Endothelial cell of umbilical vein (primary cell): ENCODE measurements at regions not wholly inside any gene's neighbourhood (a gene's known extent, or its start where the extent isn't known, plus 50 kb on each side); places are given as distances from the start of the nearest gene placed in this dataset.

Source experiments
- BruUV-seq: library from RNA; stranded (reverse); fragments of 400-500 nt; replicated peaks from 2 replicates; lab custom pipeline; 2021; lab: Mats Ljungman, UMichigan
- CTCF ChIA-PET: fragments of 300-600, 350-600 bp; sonication (Branson Sonifier 250); formaldehyde crosslinking; loops from one replicate; lab custom pipeline; 2021; ENCODE audit warnings: antibody characterized with exemption, inconsistent platforms; lab: Charles Lee
- POLR2A ChIA-PET: fragments of 300-600, 350-600 bp; sonication (Branson Sonifier 250); formaldehyde crosslinking; loops from one replicate; lab custom pipeline; 2021; ENCODE audit warnings: antibody characterized with exemption, inconsistent platforms; lab: Charles Lee
- DNase-seq: peaks from one replicate; pipeline ENCODE4 v3.0.0-alpha.2; 2011; ENCODE audit warnings: low read depth, low spot score
- FAIRE-seq: peaks from 2 replicates; lab custom pipeline; 2011; peaks lifted over from hg19 to GRCh38; lab: Jason Lieb, UNC
- H2AFZ ChIP-seq: 2 replicates; pipeline ENCODE4 v1.6.0; 2012; ENCODE audit warnings: low read depth, low read length, control low read depth, inconsistent platforms
- H3K27ac ChIP-seq: 2 replicates; pipeline ENCODE4 v1.5.1; 2011; ENCODE audit warnings: low read depth, mild to moderate bottlenecking, control low read depth, low read length, moderate library complexity; ENCODE audit not compliant: insufficient read depth
- H3K27me3 ChIP-seq, 2 experiments: 2 replicates each; pipeline versions ENCODE4 v1.6.0 to v1.6.1; 2011; ENCODE audit warnings: low read length in 2 of 2, mixed read lengths in 1 of 2; ENCODE audit not compliant: control insufficient read depth in 2 of 2, insufficient read depth in 2 of 2
- H3K36me3 ChIP-seq, 2 experiments: 2 replicates in 1 of 2; 3 replicates in 1 of 2; pipeline ENCODE4 v1.5.1; 2011; ENCODE audit warnings: low read length in 2 of 2, mild to moderate bottlenecking in 1 of 2, moderate library complexity in 1 of 2; ENCODE audit not compliant: control insufficient read depth in 2 of 2, insufficient read depth in 2 of 2; ENCODE audit errors: extremely low read depth in 1 of 2
- H3K4me1 ChIP-seq: 3 replicates; pipeline ENCODE4 v1.5.1; 2011; ENCODE audit warnings: mild to moderate bottlenecking, low read length; ENCODE audit not compliant: control insufficient read depth, insufficient read depth; ENCODE audit errors: extremely low read depth
- H3K4me2 ChIP-seq: 2 replicates; pipeline ENCODE4 v1.6.1; 2011; ENCODE audit warnings: low read length, control low read depth, mixed read lengths; ENCODE audit not compliant: insufficient read depth
- H3K4me3 ChIP-seq, 3 experiments: fragments of 200-600 bp in 1 of 3; sonication (generic), shearing (Covaris generic) in 1 of 3; replicated peaks in 1 of 3; 2 replicates each; pipeline ENCODE4 v1.5.1; 2011 to 2016; ENCODE audit warnings: control low read depth in 3 of 3, low read length in 3 of 3, mild to moderate bottlenecking in 2 of 3, inconsistent platforms in 1 of 3, low read depth in 1 of 3, moderate library complexity in 1 of 3; ENCODE audit not compliant: insufficient read depth in 1 of 3
- H3K79me2 ChIP-seq: 2 replicates; pipeline ENCODE4 v1.6.0; 2012; ENCODE audit warnings: low read length, inconsistent platforms; ENCODE audit not compliant: control insufficient read depth, insufficient read depth
- H3K9ac ChIP-seq: replicated peaks from 2 replicates; pipeline ENCODE3; 2011; ENCODE audit warnings: low read length, control low read depth; ENCODE audit not compliant: insufficient read depth; ENCODE audit errors: extremely low read depth
- H3K9me1 ChIP-seq: replicated peaks from 3 replicates; pipeline ENCODE4 v1.6.0; 2011; ENCODE audit warnings: mild to moderate bottlenecking, low read length; ENCODE audit not compliant: control insufficient read depth, insufficient read depth; ENCODE audit errors: extremely low read depth
- H3K9me3 ChIP-seq: replicated peaks from 2 replicates; pipeline ENCODE4 v1.5.1; 2012; ENCODE audit warnings: low read length, inconsistent platforms; ENCODE audit not compliant: control insufficient read depth, insufficient read depth
- H4K20me1 ChIP-seq: replicated peaks from 2 replicates; pipeline ENCODE3; 2011; ENCODE audit warnings: mild to moderate bottlenecking, low read length; ENCODE audit not compliant: control insufficient read depth, insufficient read depth; ENCODE audit errors: extremely low read depth
- CTCF ChIP-seq, 2 donors: IDR thresholded peaks; 1 replicate in 1 of 2; 2 replicates in 1 of 2; pipeline ENCODE4 v1.5.1; 2011; ENCODE audit warnings: low read length in 2 of 2, mild to moderate bottlenecking in 2 of 2, moderate library complexity in 2 of 2, control low read depth in 1 of 2, inconsistent platforms in 1 of 2, low read depth in 1 of 2; ENCODE audit not compliant: insufficient read depth in 1 of 2; ENCODE audit errors: extremely low read depth in 1 of 2
- EZH2 ChIP-seq: IDR thresholded peaks from 2 replicates; pipeline ENCODE4 v1.6.1; 2012; ENCODE audit warnings: borderline replicate concordance, low read depth, mild to moderate bottlenecking, moderate library complexity, low read length, inconsistent platforms; ENCODE audit not compliant: severe bottlenecking
- FOS ChIP-seq: IDR thresholded peaks from 2 replicates; pipeline ENCODE4 v1.6.1; 2011; ENCODE audit warnings: mild to moderate bottlenecking, low read length, moderate library complexity, borderline replicate concordance; ENCODE audit not compliant: insufficient read depth
- GATA2 ChIP-seq: IDR thresholded peaks from 2 replicates; pipeline ENCODE4 v1.7.0; 2011; ENCODE audit warnings: low read depth, mild to moderate bottlenecking, moderate library complexity, mixed read lengths, low read length; ENCODE audit not compliant: insufficient read length, insufficient read depth
- JUN ChIP-seq: IDR thresholded peaks from 2 replicates; pipeline ENCODE4 v1.6.1; 2011; ENCODE audit warnings: borderline replicate concordance, low read depth; ENCODE audit not compliant: insufficient read length, insufficient read depth
- MAX ChIP-seq: IDR thresholded peaks from 2 replicates; pipeline ENCODE4 v1.6.1; 2011; ENCODE audit not compliant: insufficient read depth, insufficient read length
- MYC ChIP-seq: IDR thresholded peaks from one replicate; pipeline ENCODE4 v1.6.1; 2011; ENCODE audit warnings: mild to moderate bottlenecking, low read depth, low read length
- POLR2A ChIP-seq: IDR thresholded peaks from 2 replicates; pipeline ENCODE4 v1.6.1; 2012; ENCODE audit warnings: low read depth, mild to moderate bottlenecking, control low read depth, low read length
- POLR2AphosphoS5 ChIP-seq: IDR thresholded peaks from 2 replicates; pipeline ENCODE4 v1.6.1; 2012; ENCODE audit warnings: low read depth, mild to moderate bottlenecking, control low read depth, low read length, moderate library complexity; ENCODE audit not compliant: insufficient read depth
- dilution Hi-C: fragments of 300-500 bp; cut with MboI; formaldehyde crosslinking; loops from one replicate; pipeline ENCODE4 v1.15.0; 2019; ENCODE audit warnings: low sequenced_read_pairs; ENCODE audit not compliant: extremely low pct_ligation_motif_present
- intact Hi-C: fragments of 100-400 bp; cut with micrococcal nuclease; formaldehyde crosslinking; loops from one replicate; pipeline ENCODE4 v1.10.0; 2022

GRCh38 chr16:76777721-76778465, 413.1 kb upstream of the MON1B start:
- intact Hi-C loops = no loop called here
- dilution Hi-C loops = no loop called here
- H3K4me1 ChIP-seq = no peaks in the 10 kb centered on the region
- no peak overlapping the region for H3K27ac ChIP-seq
- H3K4me3 ChIP-seq = no peak overlapping the region
- peaks cover 4% of the 10 kb centered on the region for H3K9me3 ChIP-seq
- ChIA-PET POLR2A (no interaction called here), CTCF (no interaction called here)
- no peaks in the 10 kb centered on the region for H3K79me2 ChIP-seq
- H3K36me3 ChIP-seq = no peaks in the 10 kb centered on the region
- H4K20me1 ChIP-seq = no peaks in the 10 kb centered on the region
- H2AFZ ChIP-seq = no peak overlapping the region
- no peak overlapping the region for H3K4me2 ChIP-seq
- H3K9me1 ChIP-seq = no peaks in the 10 kb centered on the region
- no peak overlapping the region for H3K9ac ChIP-seq
- no peak for TF ChIP-seq EZH2
- TF ChIP-seq MAX = no peak
- TF ChIP-seq MYC = no peak
- TF ChIP-seq CTCF (IDR thresholded peaks at IDR 0.05; ENCODE audit: extremely low read depth in 1 of 2, insufficient read depth in 1 of 2, low read depth in 1 of 2, low read length in 2 of 2) = no peak
- TF ChIP-seq POLR2A = no peak
- no peak for TF ChIP-seq POLR2AphosphoS5
- TF ChIP-seq JUN = no peak
- TF ChIP-seq GATA2 = no peak
- TF ChIP-seq FOS = no peak
- no peak for FAIRE-seq
- DNase-seq = no peak
- H3K27me3 ChIP-seq = no peaks in the 10 kb centered on the region
- BruUV-seq = no TSS peak
